Erythroblast (primary cell): ENCODE measurements at regions not wholly inside any gene's neighbourhood (a gene's known extent, or its start where the extent isn't known, plus 50 kb on each side); places are given as distances from the start of the nearest gene placed in this dataset.

Experiments used
- GATA1 ChIP-seq: IDR thresholded peaks from 2 replicates; pipeline ENCODE4 v1.6.1; 2011; ENCODE audit warnings: low read depth, mild to moderate bottlenecking, control low read depth, low read length, moderate library complexity
- POLR2A ChIP-seq: IDR thresholded peaks from 2 replicates; pipeline ENCODE4 v1.6.1; 2011; ENCODE audit warnings: mild to moderate bottlenecking, low read length

- TF ChIP-seq POLR2A = no peak
- no peak for TF ChIP-seq GATA1
These were observed 1348.3 kb upstream of the CDH9 start for GRCh38 chr5:28386712-28387111.
